ENCODE measurements at regions not wholly inside any gene's neighbourhood (a gene's known extent, or its start where the extent isn't known, plus 50 kb on each side); places are given as distances from the start of the nearest gene placed in this dataset.

GRCh38 chr15:93171476-93171875 lies 82.5 kb upstream of the RGMA start:
- no peak for TF ChIP-seq CTCF (IDR thresholded peaks at IDR 0.05)
- Histone ChIP-seq H3K9me3 (peaks cover 0 to 4% (median 0%) of the 10 kb centered on the region in 11 donors), H3K27ac (no peak overlapping the region), H3K36me3 (no peaks in the 10 kb centered on the region), H3K27me3 (peaks cover 0 to 17% (median 0%) of the 10 kb centered on the region in 7 donors), H3K4me1 (no peaks in the 10 kb centered on the region), H3K4me3 (no peak overlapping the region)
- ATAC-seq (no peak), DNase-seq (no peak)
- intact Hi-C loops (cut with DNase I), result no loop called here
- WGBS, 2 donors, result 72 to 76% methylated on average over 3 of the region's 3 CpGs

GRCh38 chr15:93170329-93170728 lies 81.3 kb upstream of the RGMA start:
- WGBS, 2 donors, result 60 to 69% methylated on average over 6 of the region's 6 CpGs
- Histone ChIP-seq H3K27ac (no peak overlapping the region), H3K36me3 (no peaks in the 10 kb centered on the region), H3K27me3 (peaks cover 0 to 17% (median 0%) of the 10 kb centered on the region in 7 donors), H3K4me1 (no peaks in the 10 kb centered on the region), H3K4me3 (no peak overlapping the region), H3K9me3 (peaks cover 0 to 4% (median 0%) of the 10 kb centered on the region in 11 donors)
- ATAC-seq (no peak), DNase-seq (no peak)
- TF ChIP-seq CTCF (IDR thresholded peaks at IDR 0.05), result no peak
- intact Hi-C loops (cut with DNase I), result no loop called here

GRCh38 chr15:93168910-93169309 lies 79.9 kb upstream of the RGMA start:
- ATAC-seq (peak in 4 of 8 donors; percentile 37 to 69 (median 54)), DNase-seq (no peak)
- no peak overlapping the region for H3K4me3 ChIP-seq
- 59 to 74% methylated on average over 2 of the region's 2 CpGs for WGBS, 2 donors
- intact Hi-C loops (cut with DNase I), result no loop called here
- TF ChIP-seq CTCF (IDR thresholded peaks at IDR 0.05), result no peak
- H3K27ac ChIP-seq, result no peak overlapping the region
- H3K9me3 ChIP-seq, result peaks cover 0 to 4% (median 0%) of the 10 kb centered on the region in 11 donors
- no peaks in the 10 kb centered on the region for H3K4me1 ChIP-seq
- H3K27me3 ChIP-seq, result peaks cover 0 to 17% (median 0%) of the 10 kb centered on the region in 7 donors
- H3K36me3 ChIP-seq, result no peaks in the 10 kb centered on the region

GRCh38 chr15:93167291-93167690 lies 78.3 kb upstream of the RGMA start:
- H3K27ac ChIP-seq, result no peak overlapping the region
- no peak overlapping the region for H3K4me3 ChIP-seq
- no peaks in the 10 kb centered on the region for H3K36me3 ChIP-seq
- no peak for TF ChIP-seq CTCF (IDR thresholded peaks at IDR 0.05)
- intact Hi-C loops (cut with DNase I), result no loop called here
- no peak for DNase-seq
- H3K27me3 ChIP-seq, result peaks cover 0 to 15% (median 0%) of the 10 kb centered on the region in 7 donors
- 61 to 79% methylated on average over 4 of the region's 4 CpGs for WGBS, 2 donors
- no peaks in the 10 kb centered on the region for H3K9me3 ChIP-seq
- H3K4me1 ChIP-seq, result no peaks in the 10 kb centered on the region
- ATAC-seq, result no peak

Measured in heart right ventricle (tissue), 16 donors.